Smooth muscle cell (in vitro differentiated cells): ENCODE measurements at regions not wholly inside any gene's neighbourhood (a gene's known extent, or its start where the extent isn't known, plus 50 kb on each side); places are given as distances from the start of the nearest gene placed in this dataset.

Source experiments
- DNase-seq: peaks from one replicate; lab custom pipeline; 2025; ENCODE audit not compliant: unreplicated experiment; lab: John Stamatoyannopoulos, UW
- H2AFZ ChIP-seq: fragments of 200-600 bp; sonication (generic); 2 replicates; pipeline ENCODE4 v1.6.0; 2016; ENCODE audit warnings: antibody characterized with exemption, low read depth, mild to moderate bottlenecking
- H3F3A ChIP-seq: fragments of 200-600 bp; sonication (generic); 2 replicates; pipeline ENCODE4 v1.6.0; 2017; ENCODE audit warnings: antibody characterized with exemption, low read depth
- H3K27ac ChIP-seq: fragments of 200-600 bp; sonication (generic); 2 replicates; pipeline ENCODE4 v1.5.1; 2016; ENCODE audit warnings: low read depth, mild to moderate bottlenecking
- H3K27me3 ChIP-seq: fragments of 200-600 bp; sonication (generic); 2 replicates; pipeline ENCODE4 v1.6.1; 2016; ENCODE audit warnings: low read depth, mild to moderate bottlenecking
- H3K36me3 ChIP-seq: fragments of 200-600 bp; sonication (generic); 2 replicates; pipeline ENCODE4 v1.5.1; 2016; ENCODE audit warnings: low read depth
- H3K4me1 ChIP-seq: fragments of 200-600 bp; sonication (generic); 2 replicates; pipeline ENCODE4 v1.5.1; 2016; ENCODE audit warnings: low read depth
- H3K4me2 ChIP-seq: fragments of 200-600 bp; sonication (generic); 2 replicates; pipeline ENCODE4 v1.6.0; 2016; ENCODE audit warnings: mild to moderate bottlenecking
- H3K4me3 ChIP-seq: fragments of 200-600 bp; sonication (generic); 2 replicates; pipeline ENCODE4 v1.5.1; 2016; ENCODE audit warnings: mild to moderate bottlenecking
- H3K79me2 ChIP-seq: fragments of 200-600 bp; sonication (generic); 2 replicates; pipeline ENCODE4 v1.6.0; 2016; ENCODE audit warnings: low read depth, mild to moderate bottlenecking
- H3K9ac ChIP-seq: fragments of 200-600 bp; sonication (generic); 2 replicates; pipeline ENCODE4 v1.6.0; 2016; ENCODE audit warnings: low read depth
- H3K9me3 ChIP-seq: fragments of 200-600 bp; sonication (generic); replicated peaks from 2 replicates; pipeline ENCODE4 v1.5.1; 2016; ENCODE audit warnings: low read depth
- H4K20me1 ChIP-seq: fragments of 200-600 bp; sonication (generic); 2 replicates; pipeline ENCODE4 v1.6.0; 2016; ENCODE audit warnings: low read depth
- WGBS: methylation state at CpG from one replicate; pipeline ENCODE4 v1.1.7; 2016; ENCODE audit warnings: low lambda C conversion rate; 5-methylcytosine and 5-hydroxymethylcytosine counted together
- TF ChIP-seq, protein P1 (sequence below): fragments of 200-600 bp; sonication (generic); IDR thresholded peaks from 2 replicates; pipeline ENCODE4 v1.5.1; 2017; ENCODE audit warnings: borderline replicate concordance, mild to moderate bottlenecking, antibody characterized with exemption; ENCODE audit not compliant: insufficient read depth, poor library complexity, severe bottlenecking

DNA sequence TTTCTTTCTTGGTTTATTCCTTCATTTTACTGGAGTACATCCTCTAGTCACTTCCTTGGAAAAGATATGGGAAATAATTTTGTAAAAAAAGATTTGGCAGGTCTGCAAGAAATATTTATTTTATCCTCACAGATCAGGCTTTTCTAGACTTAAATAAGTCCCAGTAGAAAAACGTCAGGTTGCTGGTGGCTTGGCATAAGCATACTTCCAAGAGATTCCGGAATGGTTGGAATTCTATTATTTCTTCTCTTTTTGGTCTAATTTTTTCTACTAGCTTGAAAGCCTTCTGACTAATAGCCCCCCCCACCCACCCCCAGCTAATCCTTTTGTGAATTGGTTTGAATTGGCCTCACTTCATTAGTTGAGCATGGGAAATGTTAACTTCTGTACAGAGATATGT is 147.6 kb downstream of the ZIC5 start:
- TF ChIP-seq, protein P1, sequence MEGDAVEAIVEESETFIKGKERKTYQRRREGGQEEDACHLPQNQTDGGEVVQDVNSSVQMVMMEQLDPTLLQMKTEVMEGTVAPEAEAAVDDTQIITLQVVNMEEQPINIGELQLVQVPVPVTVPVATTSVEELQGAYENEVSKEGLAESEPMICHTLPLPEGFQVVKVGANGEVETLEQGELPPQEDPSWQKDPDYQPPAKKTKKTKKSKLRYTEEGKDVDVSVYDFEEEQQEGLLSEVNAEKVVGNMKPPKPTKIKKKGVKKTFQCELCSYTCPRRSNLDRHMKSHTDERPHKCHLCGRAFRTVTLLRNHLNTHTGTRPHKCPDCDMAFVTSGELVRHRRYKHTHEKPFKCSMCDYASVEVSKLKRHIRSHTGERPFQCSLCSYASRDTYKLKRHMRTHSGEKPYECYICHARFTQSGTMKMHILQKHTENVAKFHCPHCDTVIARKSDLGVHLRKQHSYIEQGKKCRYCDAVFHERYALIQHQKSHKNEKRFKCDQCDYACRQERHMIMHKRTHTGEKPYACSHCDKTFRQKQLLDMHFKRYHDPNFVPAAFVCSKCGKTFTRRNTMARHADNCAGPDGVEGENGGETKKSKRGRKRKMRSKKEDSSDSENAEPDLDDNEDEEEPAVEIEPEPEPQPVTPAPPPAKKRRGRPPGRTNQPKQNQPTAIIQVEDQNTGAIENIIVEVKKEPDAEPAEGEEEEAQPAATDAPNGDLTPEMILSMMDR: no peak
- H3K9me3 ChIP-seq: no peaks in the 10 kb centered on the region
- DNase-seq: no peak
- H2AFZ ChIP-seq: no peak overlapping the region
- no peak overlapping the region for H3K4me3 ChIP-seq
- no peaks in the 10 kb centered on the region for H3K27me3 ChIP-seq
- no peaks in the 10 kb centered on the region for H3K36me3 ChIP-seq
- WGBS: 85% methylated on average over 2 of the region's 2 CpGs
- H4K20me1 ChIP-seq: no peaks in the 10 kb centered on the region
- no peak overlapping the region for H3K4me2 ChIP-seq
- no peaks in the 10 kb centered on the region for H3F3A ChIP-seq
- H3K79me2 ChIP-seq: no peaks in the 10 kb centered on the region
- no peak overlapping the region for H3K27ac ChIP-seq
- no peaks in the 10 kb centered on the region for H3K4me1 ChIP-seq
- no peak overlapping the region for H3K9ac ChIP-seq

- H3K79me2 ChIP-seq: no peaks in the 10 kb centered on the region
Observed at GRCh38 chr13:99822820-99823219, 148.7 kb downstream of the ZIC5 start.

GRCh38 chr13:99821741-99822140 is 149.8 kb downstream of the ZIC5 start:
- 80% methylated on average over 3 of the region's 3 CpGs for WGBS
- Histone ChIP-seq H2AFZ (no peak overlapping the region), H3K4me2 (no peak overlapping the region), H3K4me1 (peaks cover 5% of the 10 kb centered on the region), H3K36me3 (no peaks in the 10 kb centered on the region), H3K9ac (no peak overlapping the region), H4K20me1 (no peaks in the 10 kb centered on the region), H3K79me2 (no peaks in the 10 kb centered on the region), H3K9me3 (no peaks in the 10 kb centered on the region), H3K4me3 (no peak overlapping the region), H3F3A (no peaks in the 10 kb centered on the region), H3K27ac (no peak overlapping the region), H3K27me3 (no peaks in the 10 kb centered on the region)
- no peak for DNase-seq
- TF ChIP-seq, protein P1: no peak

More at GRCh38 chr13:99822820-99823219, 148.7 kb downstream of the ZIC5 start:
- Histone ChIP-seq H3K4me2 (no peak overlapping the region), H3K9me3 (no peaks in the 10 kb centered on the region), H3K27ac (no peak overlapping the region), H3K9ac (no peak overlapping the region), H3K36me3 (no peaks in the 10 kb centered on the region), H3F3A (no peaks in the 10 kb centered on the region), H4K20me1 (no peaks in the 10 kb centered on the region), H3K4me1 (peaks cover 5% of the 10 kb centered on the region), H3K4me3 (no peak overlapping the region), H3K27me3 (no peaks in the 10 kb centered on the region), H2AFZ (no peak overlapping the region)
- DNase-seq: no peak
- WGBS: 93% methylated on average over 2 of the region's 2 CpGs
- TF ChIP-seq, protein P1: no peak

DNA sequence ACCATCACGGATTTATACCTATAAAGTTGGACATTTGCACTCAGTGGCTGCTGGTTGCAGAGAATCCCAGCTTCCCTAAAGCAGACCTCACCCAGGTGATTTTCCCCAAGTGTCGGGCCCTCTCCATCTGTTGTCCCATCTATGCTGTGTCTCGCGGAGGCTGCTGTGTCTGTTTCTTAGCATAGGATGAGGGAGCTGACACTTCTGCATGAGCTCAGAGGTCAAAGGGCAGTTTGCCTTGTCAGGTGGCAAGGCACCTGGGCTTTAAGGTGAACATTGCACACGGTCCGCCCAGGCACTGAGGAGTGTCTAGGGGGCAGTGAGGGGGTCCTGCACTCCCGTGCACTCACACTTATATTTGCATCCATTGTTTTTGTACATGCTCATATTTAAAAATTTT is 151.6 kb downstream of the ZIC5 start:
- H3K9me3 ChIP-seq: no peaks in the 10 kb centered on the region
- H4K20me1 ChIP-seq: no peaks in the 10 kb centered on the region
- DNase-seq: no peak
- H3K27ac ChIP-seq: no peak overlapping the region
- H2AFZ ChIP-seq: no peak overlapping the region
- H3K27me3 ChIP-seq: no peaks in the 10 kb centered on the region
- H3F3A ChIP-seq: no peaks in the 10 kb centered on the region
- no peak overlapping the region for H3K4me2 ChIP-seq
- 91% methylated on average over 7 of the region's 7 CpGs for WGBS
- H3K4me1 ChIP-seq: peaks cover 5% of the 10 kb centered on the region
- TF ChIP-seq, protein P1: no peak
- no peaks in the 10 kb centered on the region for H3K79me2 ChIP-seq
- no peak overlapping the region for H3K4me3 ChIP-seq
- H3K36me3 ChIP-seq: no peaks in the 10 kb centered on the region
- H3K9ac ChIP-seq: no peak overlapping the region
